Esophagus muscularis mucosa (tissue), 4 donors: ENCODE measurements at regions not wholly inside any gene's neighbourhood (a gene's known extent, or its start where the extent isn't known, plus 50 kb on each side); places are given as distances from the start of the nearest gene placed in this dataset.

Source experiments
- DNase-seq: peaks from one replicate; pipeline ENCODE4 v3.0.0-alpha.2; 2017; ENCODE audit errors: extremely low spot score
- H3K27ac ChIP-seq, 4 donors: fragments of 200-600 bp; sonication (generic); replicated peaks in 1 of 4; 1 replicate in 3 of 4; 2 replicates in 1 of 4; pipeline ENCODE4 v1.5.1; 2016 to 2019; ENCODE audit warnings: mild to moderate bottlenecking in 1 of 4
- H3K27me3 ChIP-seq, 4 donors: fragments of 200-600 bp; sonication (generic); one replicate each; pipeline versions ENCODE4 v1.5.1 to v1.6.0; 2016 to 2019
- H3K36me3 ChIP-seq, 4 donors: fragments of 200-600 bp; sonication (generic); one replicate each; pipeline ENCODE4 v1.5.1; 2016 to 2019
- H3K4me1 ChIP-seq, 4 donors: fragments of 200-600 bp; sonication (generic); one replicate each; pipeline ENCODE4 v1.5.1; 2016 to 2019
- H3K4me3 ChIP-seq, 4 donors: fragments of 200-600 bp; sonication (generic); 1 replicate in 2 of 4; 2 replicates in 2 of 4; pipeline ENCODE4 v1.5.1; 2016 to 2019; ENCODE audit warnings: mild to moderate bottlenecking in 4 of 4, moderate library complexity in 1 of 4
- H3K9me3 ChIP-seq, 4 donors: fragments of 200-600 bp; sonication (generic); 1 replicate in 3 of 4; 2 replicates in 1 of 4; pipeline ENCODE4 v1.5.1; 2016 to 2019
- CTCF ChIP-seq, 3 experiments: fragments of 200-600 bp in 2 of 3; fragments of 450-650 bp in 1 of 3; sonication (generic) in 2 of 3; IDR thresholded peaks; one replicate each; pipeline ENCODE4 v1.5.1; 2017 to 2019; ENCODE audit warnings: antibody characterized with exemption in 3 of 3, mild to moderate bottlenecking in 2 of 3, moderate library complexity in 1 of 3
- EP300 ChIP-seq: sonication (generic); formaldehyde crosslinking; IDR thresholded peaks from one replicate; pipeline ENCODE4 v1.6.1; 2017; ENCODE audit warnings: antibody characterized with exemption
- POLR2A ChIP-seq: fragments of 450-650 bp; IDR thresholded peaks from one replicate; pipeline ENCODE4 v1.6.1; 2017; ENCODE audit warnings: antibody characterized with exemption, moderate library complexity, mild to moderate bottlenecking, low read depth
- POLR2AphosphoS5 ChIP-seq, 2 donors: sonication (generic); formaldehyde crosslinking; IDR thresholded peaks; one replicate each; pipeline ENCODE4 v1.6.1; 2017; ENCODE audit warnings: antibody characterized with exemption in 2 of 2
- WGBS: methylation state at CpG from one replicate; pipeline ENCODE4 v1.1.5; 2018; 5-methylcytosine and 5-hydroxymethylcytosine counted together
- intact Hi-C: fragments of 100-400 bp; cut with DNase I; formaldehyde crosslinking; loops from one replicate; pipeline ENCODE4 v1.15.1; 2023

GRCh38 chr21:34202553-34203372 lies 129.4 kb downstream of the MRPS6 start:
- peaks cover 13 to 56% (median 34%) of the 10 kb centered on the region in 4 donors for H3K4me1 ChIP-seq
- no peaks in the 10 kb centered on the region for H3K36me3 ChIP-seq
- H3K4me3 ChIP-seq = peak overlapping the region; percentile 51 to 69 (median 54)
- no peak for DNase-seq
- H3K27me3 ChIP-seq = no peaks in the 10 kb centered on the region
- H3K9me3 ChIP-seq = no peaks in the 10 kb centered on the region
- peak overlapping the region; percentile 65 to 77 (median 74) for H3K27ac ChIP-seq
- 61% methylated on average over 25 of the region's 25 CpGs for WGBS
- intact Hi-C loops = loop anchor here (5.0 kb wide), 2 partner anchors 75 to 130 kb away; partner anchors contain the start of genes MRPS6 and SLC5A3
- TF ChIP-seq POLR2AphosphoS5 (IDR thresholded peaks at IDR 0.05) (no peak), CTCF (IDR thresholded peaks at IDR 0.05) (no peak), POLR2A (no peak), EP300 (no peak)

GRCh38 chr21:34203851-34204420 lies 130.6 kb downstream of the MRPS6 start:
- Histone ChIP-seq H3K4me1 (peaks cover 13 to 56% (median 34%) of the 10 kb centered on the region in 4 donors), H3K4me3 (no peak overlapping the region), H3K27ac (peak overlapping the region in 1 of 4 donors; percentile 77), H3K27me3 (no peaks in the 10 kb centered on the region), H3K36me3 (no peaks in the 10 kb centered on the region), H3K9me3 (no peaks in the 10 kb centered on the region)
- no peak for DNase-seq
- intact Hi-C loops = loop anchor here (5.0 kb wide), 2 partner anchors 77 to 132 kb away; partner anchors contain the start of genes MRPS6 and SLC5A3
- no peak for TF ChIP-seq POLR2AphosphoS5 (IDR thresholded peaks at IDR 0.05)
- no peak for TF ChIP-seq EP300
- 82% methylated on average over 10 of the region's 11 CpGs for WGBS

GRCh38 chr21:34204481-34205439 lies 131.4 kb downstream of the MRPS6 start:
- 80% methylated on average over 6 of the region's 13 CpGs for WGBS
- Histone ChIP-seq H3K27me3 (no peaks in the 10 kb centered on the region), H3K4me3 (no peak overlapping the region), H3K36me3 (no peaks in the 10 kb centered on the region), H3K27ac (no peak overlapping the region), H3K9me3 (no peaks in the 10 kb centered on the region), H3K4me1 (peaks cover 13 to 56% (median 34%) of the 10 kb centered on the region in 4 donors)
- DNase-seq = no peak
- TF ChIP-seq EP300 (no peak), POLR2A (no peak), POLR2AphosphoS5 (IDR thresholded peaks at IDR 0.05) (no peak), CTCF (IDR thresholded peaks at IDR 0.05) (no peak)
- intact Hi-C loops = loop anchor here (5.0 kb wide), 2 partner anchors 77 to 132 kb away; partner anchors contain the start of genes MRPS6 and SLC5A3

GRCh38 chr21:34205811-34206571 lies 132.6 kb downstream of the MRPS6 start:
- peaks cover 13 to 44% (median 32%) of the 10 kb centered on the region in 4 donors for H3K4me1 ChIP-seq
- H3K36me3 ChIP-seq = no peaks in the 10 kb centered on the region
- intact Hi-C loops = no loop called here
- no peak for DNase-seq
- H3K4me3 ChIP-seq = no peak overlapping the region
- no peaks in the 10 kb centered on the region for H3K27me3 ChIP-seq
- no peak overlapping the region for H3K27ac ChIP-seq
- H3K9me3 ChIP-seq = no peaks in the 10 kb centered on the region
- WGBS = 78% methylated on average over 2 of the region's 2 CpGs
- TF ChIP-seq EP300 (no peak), POLR2AphosphoS5 (IDR thresholded peaks at IDR 0.05) (no peak), POLR2A (no peak), CTCF (IDR thresholded peaks at IDR 0.05) (no peak)
